ENCODE measurements at regions not wholly inside any gene's neighbourhood (a gene's known extent, or its start where the extent isn't known, plus 50 kb on each side); places are given as distances from the start of the nearest gene placed in this dataset.
"Not testable (repeated sequence)": the region's sequence is repeated elsewhere in the genome, so short reads cannot be mapped to it uniquely, and the experiment has no call there.

DNA sequence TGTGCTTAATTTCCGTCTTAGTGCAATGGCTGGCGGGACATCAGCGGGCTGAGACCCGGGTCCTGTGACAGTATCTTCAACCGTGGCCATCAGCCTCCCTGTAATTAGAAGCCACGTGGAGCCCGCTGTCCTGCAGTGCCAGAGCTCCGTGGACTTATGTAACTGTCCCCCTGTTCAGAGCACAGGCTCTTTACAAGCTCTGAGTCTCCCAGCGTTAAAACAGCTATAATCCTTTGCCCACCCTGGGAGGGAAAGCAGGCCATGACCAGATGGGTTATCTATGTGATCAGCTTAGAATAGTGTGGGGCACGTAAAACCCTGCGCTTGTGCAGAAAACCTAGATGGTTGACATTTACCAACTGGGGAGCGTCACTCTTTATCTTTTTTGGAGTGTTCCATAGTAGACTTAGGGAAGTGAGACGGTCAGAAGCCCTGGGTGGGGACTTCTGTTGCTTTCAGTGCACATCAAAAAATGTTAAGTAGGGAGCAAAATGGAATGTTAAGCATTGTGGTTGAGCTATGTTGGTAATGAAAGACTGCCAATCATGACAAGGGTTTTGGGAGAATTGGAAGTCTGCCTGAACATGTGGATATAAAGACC, 103.5 kb upstream of the CADM1 start:
- no peaks in the 10 kb centered on the region for H3K36me3 Mint-ChIP-seq
- H3K4me1 Mint-ChIP-seq (ENCODE audit: unreplicated experiment), result peaks cover 46% of the 10 kb centered on the region
- H3K9me3 Mint-ChIP-seq, result no peaks in the 10 kb centered on the region
- DNase-seq (ENCODE audit: extremely low spot score, unreplicated experiment), result no peak
- TF ChIP-seq, protein P1, sequence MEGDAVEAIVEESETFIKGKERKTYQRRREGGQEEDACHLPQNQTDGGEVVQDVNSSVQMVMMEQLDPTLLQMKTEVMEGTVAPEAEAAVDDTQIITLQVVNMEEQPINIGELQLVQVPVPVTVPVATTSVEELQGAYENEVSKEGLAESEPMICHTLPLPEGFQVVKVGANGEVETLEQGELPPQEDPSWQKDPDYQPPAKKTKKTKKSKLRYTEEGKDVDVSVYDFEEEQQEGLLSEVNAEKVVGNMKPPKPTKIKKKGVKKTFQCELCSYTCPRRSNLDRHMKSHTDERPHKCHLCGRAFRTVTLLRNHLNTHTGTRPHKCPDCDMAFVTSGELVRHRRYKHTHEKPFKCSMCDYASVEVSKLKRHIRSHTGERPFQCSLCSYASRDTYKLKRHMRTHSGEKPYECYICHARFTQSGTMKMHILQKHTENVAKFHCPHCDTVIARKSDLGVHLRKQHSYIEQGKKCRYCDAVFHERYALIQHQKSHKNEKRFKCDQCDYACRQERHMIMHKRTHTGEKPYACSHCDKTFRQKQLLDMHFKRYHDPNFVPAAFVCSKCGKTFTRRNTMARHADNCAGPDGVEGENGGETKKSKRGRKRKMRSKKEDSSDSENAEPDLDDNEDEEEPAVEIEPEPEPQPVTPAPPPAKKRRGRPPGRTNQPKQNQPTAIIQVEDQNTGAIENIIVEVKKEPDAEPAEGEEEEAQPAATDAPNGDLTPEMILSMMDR (conservative IDR thresholded peaks at IDR 0.05), result no peak
- H3K4me3 Mint-ChIP-seq, result no peak overlapping the region
- H3K27ac Mint-ChIP-seq, result peak overlapping the region; percentile 29
- peaks cover 18% of the 10 kb centered on the region for H3K27me3 Mint-ChIP-seq

DNA sequence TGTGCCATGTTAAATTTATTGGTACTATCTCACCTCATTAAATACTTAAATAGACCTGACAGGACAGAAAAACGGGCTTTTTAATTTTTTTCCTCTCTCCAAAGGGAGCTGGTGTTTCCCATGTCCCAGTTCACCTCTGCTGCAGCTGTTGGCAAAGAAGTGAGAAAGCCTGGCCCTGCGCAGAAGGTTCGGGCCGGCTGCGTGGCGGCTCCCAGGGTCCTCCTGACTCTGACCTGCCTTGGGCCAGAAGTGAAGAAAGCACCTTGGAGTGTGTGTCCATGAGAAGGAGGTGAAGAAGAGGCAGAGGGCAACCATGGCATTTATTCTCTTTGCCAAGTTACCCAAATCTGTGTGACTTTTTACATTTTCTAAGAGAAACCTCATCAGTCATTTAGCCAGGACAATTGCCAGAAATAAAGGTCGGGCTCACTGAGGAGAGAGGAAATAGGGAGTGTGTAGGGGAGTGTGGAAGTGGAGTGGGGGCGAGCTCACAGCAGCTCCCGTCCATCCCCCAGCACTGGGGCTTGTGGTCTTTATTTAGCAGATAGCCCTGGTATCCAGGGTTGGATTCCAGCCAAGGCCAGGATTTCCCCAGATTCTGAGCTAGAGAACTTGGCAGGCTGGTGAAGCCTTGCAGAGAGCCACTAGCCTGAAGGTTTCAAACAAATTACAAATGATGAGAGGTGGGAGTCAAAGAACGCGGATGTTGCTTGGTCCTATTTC, 102.4 kb upstream of the CADM1 start:
- H3K36me3 Mint-ChIP-seq, result no peaks in the 10 kb centered on the region
- TF ChIP-seq, protein P1 (conservative IDR thresholded peaks at IDR 0.05), result no peak
- H3K4me3 Mint-ChIP-seq, result peak overlapping the region; percentile 18
- peaks cover 39% of the 10 kb centered on the region for H3K4me1 Mint-ChIP-seq (ENCODE audit: unreplicated experiment)
- no peak overlapping the region for H3K27ac Mint-ChIP-seq
- no peak for DNase-seq (ENCODE audit: extremely low spot score, unreplicated experiment)
- no peaks in the 10 kb centered on the region for H3K9me3 Mint-ChIP-seq
- H3K27me3 Mint-ChIP-seq, result peaks cover 16% of the 10 kb centered on the region

DNA sequence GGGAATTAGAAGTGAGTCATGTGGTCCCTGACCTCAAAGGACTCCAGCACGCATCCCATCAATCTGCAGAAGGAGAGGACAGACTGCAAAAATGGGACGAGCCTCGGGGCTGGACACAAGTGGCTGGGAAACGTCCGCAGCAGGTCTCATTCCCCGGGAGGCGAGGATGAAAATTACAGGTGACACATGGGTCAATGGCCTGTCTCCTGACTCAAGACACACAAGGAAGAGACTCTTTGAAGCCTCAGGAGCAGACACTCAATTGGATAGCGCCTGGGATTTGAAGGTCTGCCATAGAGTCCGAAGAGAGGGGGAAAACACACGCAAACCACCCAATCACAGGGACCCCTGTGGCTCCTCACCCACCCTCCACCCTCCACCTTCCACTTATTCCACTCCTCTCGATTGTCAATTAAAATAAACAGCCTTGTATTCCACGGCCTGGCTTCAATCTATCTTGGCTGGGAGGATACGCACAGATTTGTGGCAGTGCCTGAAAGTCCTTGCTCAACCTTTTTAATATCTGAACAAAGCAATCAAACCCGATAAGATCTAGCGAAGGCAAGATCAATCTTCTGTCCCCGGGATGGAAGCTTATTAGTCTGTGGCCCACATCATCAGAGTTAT, 101.8 kb upstream of the CADM1 start:
- no peak overlapping the region for H3K27ac Mint-ChIP-seq
- H3K9me3 Mint-ChIP-seq, result no peaks in the 10 kb centered on the region
- peak overlapping the region; percentile 18 for H3K4me3 Mint-ChIP-seq
- peaks cover 16% of the 10 kb centered on the region for H3K27me3 Mint-ChIP-seq
- DNase-seq (ENCODE audit: extremely low spot score, unreplicated experiment), result no peak
- TF ChIP-seq, protein P1 (conservative IDR thresholded peaks at IDR 0.05), result no peak
- H3K36me3 Mint-ChIP-seq, result no peaks in the 10 kb centered on the region
- H3K4me1 Mint-ChIP-seq (ENCODE audit: unreplicated experiment), result peaks cover 34% of the 10 kb centered on the region

DNA sequence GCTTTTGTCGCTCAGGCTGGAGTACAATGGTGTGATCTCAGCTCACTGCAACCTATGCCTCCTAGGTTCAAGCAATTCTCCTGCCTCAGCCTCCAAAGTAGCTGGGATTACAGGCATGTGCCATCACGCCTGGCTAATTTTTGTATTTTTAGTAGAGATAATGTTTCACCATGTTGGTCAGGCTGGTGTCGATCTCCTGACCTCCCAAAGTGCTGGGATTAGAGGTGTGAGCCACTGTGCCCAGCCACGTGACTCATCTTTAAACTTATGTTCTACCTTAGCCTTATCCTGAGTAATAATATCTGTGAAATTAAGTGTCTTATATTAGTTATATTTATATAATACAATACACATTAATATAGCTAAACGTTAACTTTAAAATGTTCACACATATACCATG, 101.2 kb upstream of the CADM1 start:
- peaks cover 16% of the 10 kb centered on the region for H3K27me3 Mint-ChIP-seq
- not testable (repeated sequence) for DNase-seq (ENCODE audit: extremely low spot score, unreplicated experiment); H3K9me3 Mint-ChIP-seq; H3K4me3 Mint-ChIP-seq; H3K36me3 Mint-ChIP-seq; H3K27ac Mint-ChIP-seq
- H3K4me1 Mint-ChIP-seq (ENCODE audit: unreplicated experiment), result peaks cover 34% of the 10 kb centered on the region

DNA sequence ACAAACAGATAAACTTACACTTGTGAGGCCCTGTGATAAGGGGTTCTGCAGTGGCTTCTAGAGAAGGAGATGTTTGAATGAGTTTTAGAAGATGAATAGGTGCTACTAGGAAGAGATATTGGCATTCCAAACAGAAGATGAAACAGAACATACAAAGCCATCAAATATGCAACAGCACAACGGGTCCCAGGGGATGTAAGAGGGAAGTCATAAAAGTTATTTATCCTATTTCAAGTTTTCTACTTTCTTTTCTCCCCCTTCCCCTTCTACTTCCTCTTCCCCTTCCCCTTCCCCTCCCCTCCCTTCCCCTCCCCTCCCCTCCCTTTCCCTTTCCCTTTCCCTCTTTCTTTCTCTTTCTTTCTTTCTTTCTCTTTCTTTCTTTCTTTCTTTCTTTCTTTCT, 94.9 kb upstream of the CADM1 start:
- Mint-ChIP-seq H3K4me1 (ENCODE audit: unreplicated experiment) (peaks cover 11% of the 10 kb centered on the region), H3K36me3 (no peaks in the 10 kb centered on the region), H3K9me3 (peaks cover 9% of the 10 kb centered on the region), H3K27ac (no peak overlapping the region), H3K4me3 (no peak overlapping the region), H3K27me3 (no peaks in the 10 kb centered on the region)
- TF ChIP-seq, protein P1 (conservative IDR thresholded peaks at IDR 0.05), result no peak
- no peak for DNase-seq (ENCODE audit: extremely low spot score, unreplicated experiment)

DNA sequence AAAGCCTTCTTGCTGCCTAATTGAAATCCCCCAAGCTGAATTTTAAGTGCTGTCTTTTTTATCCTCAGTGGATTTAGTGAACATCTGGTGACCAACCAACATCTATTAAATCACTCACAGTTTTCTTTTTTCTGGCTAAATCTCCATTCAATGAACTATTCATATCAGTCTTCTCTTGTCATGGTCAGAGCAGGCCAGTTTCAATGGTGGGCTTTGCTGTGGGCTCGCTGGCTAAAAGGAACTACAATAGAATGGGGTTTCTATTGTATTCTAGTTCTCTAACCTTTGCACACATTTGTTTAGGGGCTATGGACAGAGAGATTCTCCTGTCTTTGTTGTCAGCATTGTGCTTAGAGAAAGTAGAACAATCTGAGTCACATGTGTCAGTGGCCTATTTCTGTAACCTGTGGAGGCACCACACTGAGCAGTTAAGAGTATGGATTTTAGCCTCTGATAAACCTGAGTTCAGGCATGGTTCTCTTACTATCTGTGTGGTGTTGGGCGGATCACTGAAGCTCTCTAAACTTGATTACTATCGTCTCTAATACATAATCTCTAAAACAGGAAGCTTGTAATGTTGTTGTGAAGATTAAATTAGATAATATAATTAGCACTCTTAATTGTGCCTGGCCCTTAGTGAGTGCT, 94.2 kb upstream of the CADM1 start:
- no peak overlapping the region for H3K27ac Mint-ChIP-seq
- peaks cover 16% of the 10 kb centered on the region for H3K4me1 Mint-ChIP-seq (ENCODE audit: unreplicated experiment)
- peaks cover 9% of the 10 kb centered on the region for H3K9me3 Mint-ChIP-seq
- no peak overlapping the region for H3K4me3 Mint-ChIP-seq
- no peaks in the 10 kb centered on the region for H3K27me3 Mint-ChIP-seq
- TF ChIP-seq, protein P1 (conservative IDR thresholded peaks at IDR 0.05), result no peak
- no peak for DNase-seq (ENCODE audit: extremely low spot score, unreplicated experiment)
- no peaks in the 10 kb centered on the region for H3K36me3 Mint-ChIP-seq

All from type B pancreatic cell (in vitro differentiated cells).